Endothelial cell of umbilical vein (primary cell): ENCODE measurements at regions not wholly inside any gene's neighbourhood (a gene's known extent, or its start where the extent isn't known, plus 50 kb on each side); places are given as distances from the start of the nearest gene placed in this dataset.

Experiments
- CTCF ChIP-seq, 2 donors: IDR thresholded peaks; 1 replicate in 1 of 2; 2 replicates in 1 of 2; pipeline ENCODE4 v1.5.1; 2011; ENCODE audit warnings: low read length in 2 of 2, mild to moderate bottlenecking in 2 of 2, moderate library complexity in 2 of 2, control low read depth in 1 of 2, inconsistent platforms in 1 of 2, low read depth in 1 of 2; ENCODE audit not compliant: insufficient read depth in 1 of 2; ENCODE audit errors: extremely low read depth in 1 of 2
- EZH2 ChIP-seq: IDR thresholded peaks from 2 replicates; pipeline ENCODE4 v1.6.1; 2012; ENCODE audit warnings: borderline replicate concordance, low read depth, mild to moderate bottlenecking, moderate library complexity, low read length, inconsistent platforms; ENCODE audit not compliant: severe bottlenecking
- JUN ChIP-seq: IDR thresholded peaks from 2 replicates; pipeline ENCODE4 v1.6.1; 2011; ENCODE audit warnings: borderline replicate concordance, low read depth; ENCODE audit not compliant: insufficient read length, insufficient read depth
- MAX ChIP-seq: IDR thresholded peaks from 2 replicates; pipeline ENCODE4 v1.6.1; 2011; ENCODE audit not compliant: insufficient read depth, insufficient read length
- POLR2A ChIP-seq: IDR thresholded peaks from 2 replicates; pipeline ENCODE4 v1.6.1; 2012; ENCODE audit warnings: low read depth, mild to moderate bottlenecking, control low read depth, low read length
- POLR2AphosphoS5 ChIP-seq: IDR thresholded peaks from 2 replicates; pipeline ENCODE4 v1.6.1; 2012; ENCODE audit warnings: low read depth, mild to moderate bottlenecking, control low read depth, low read length, moderate library complexity; ENCODE audit not compliant: insufficient read depth

GRCh38 chr4:11730545-11730944 lies 301.9 kb upstream of the HS3ST1 start:
- TF ChIP-seq POLR2A (no peak), EZH2 (no peak), MAX (no peak), JUN (no peak), CTCF (IDR thresholded peaks at IDR 0.05; ENCODE audit: extremely low read depth in 1 of 2, insufficient read depth in 1 of 2, low read depth in 1 of 2, low read length in 2 of 2) (no peak), POLR2AphosphoS5 (no peak)
